ENCODE measurements at regions not wholly inside any gene's neighbourhood (a gene's known extent, or its start where the extent isn't known, plus 50 kb on each side); places are given as distances from the start of the nearest gene placed in this dataset.

GRCh38 chr1:34520111-34520510 lies 234.7 kb upstream of the GJB5 start:
- H3K9ac ChIP-seq (ENCODE audit: low read length), result no peak overlapping the region
- BruUV-seq (replicated peaks), result no TSS peak

More at GRCh38 chr1:34520111-34520510, 234.7 kb upstream of the GJB5 start:
- H3K4me3 ChIP-seq (replicated peaks in 1 of 2; ENCODE audit: low read depth in 1 of 2, low read length in 2 of 2), result no peak overlapping the region
- ChIA-PET RAD21 (ENCODE audit: low non-redundant PET in 1 of 2, low total read pairs in 2 of 2, uncharacterized antibody in 2 of 2, unreplicated experiment in 2 of 2) (no interaction called here), POLR2A (no interaction called here), CTCF (no interaction called here)
- no peaks in the 10 kb centered on the region for H3K36me3 ChIP-seq (ENCODE audit: control insufficient read depth in 1 of 2, insufficient read depth in 2 of 2, low read length in 2 of 2)
- H3K9me2 ChIP-seq (ENCODE audit: insufficient read depth), result no peaks in the 10 kb centered on the region
- H3K27ac ChIP-seq (ENCODE audit: low read depth, low read length), result no peak overlapping the region
- H2AFZ ChIP-seq (ENCODE audit: low read depth, low read length, poor library complexity, severe bottlenecking), result no peak overlapping the region
- intact Hi-C loops (cut with micrococcal nuclease), result no loop called here
- H3K4me2 ChIP-seq (ENCODE audit: low read length), result no peak overlapping the region
- TF ChIP-seq MAX (IDR thresholded peaks at IDR 0.05) (no peak), YY1 (IDR thresholded peaks at IDR 0.05; ENCODE audit: extremely low read depth, insufficient replicate concordance, low read depth, low read length) (no peak), CTCF (IDR thresholded peaks at IDR 0.05 in 2 of 3, conservative IDR thresholded peaks at IDR 0.05 in 1 of 3; ENCODE audit: borderline replicate concordance in 1 of 3, insufficient read depth in 1 of 3, low read depth in 2 of 3, low read length in 2 of 3) (no peak), POLR2A (IDR thresholded peaks at IDR 0.05; ENCODE audit: borderline replicate concordance, extremely low read depth, insufficient read depth, insufficient read length) (no peak), ATF3 (IDR thresholded peaks at IDR 0.05) (no peak), SP1 (IDR thresholded peaks at IDR 0.05; ENCODE audit: low read depth) (no peak), REST (IDR thresholded peaks at IDR 0.05; ENCODE audit: low read depth) (no peak), SRF (IDR thresholded peaks at IDR 0.05; ENCODE audit: low read depth) (no peak)
- H3K9me3 ChIP-seq (ENCODE audit: control insufficient read depth in 1 of 2, insufficient read depth in 1 of 2, low read depth in 1 of 2, low read length in 2 of 2), result no peaks in the 10 kb centered on the region
- H3K79me2 ChIP-seq (ENCODE audit: insufficient read depth, low read length), result no peaks in the 10 kb centered on the region
- ATAC-seq (no peak), DNase-seq (ENCODE audit: low read depth, low spot score) (no peak)
- no peaks in the 10 kb centered on the region for H4K20me1 ChIP-seq (ENCODE audit: insufficient read depth)
- no peaks in the 10 kb centered on the region for H3K4me1 ChIP-seq (ENCODE audit: control insufficient read depth in 1 of 2, insufficient read depth in 2 of 2, low read length in 2 of 2)
- H3K27me3 ChIP-seq (ENCODE audit: insufficient read depth, low read length), result no peaks in the 10 kb centered on the region

Data from HCT116 (cell line).